ENCODE measurements at regions not wholly inside any gene's neighbourhood (a gene's known extent, or its start where the extent isn't known, plus 50 kb on each side); places are given as distances from the start of the nearest gene placed in this dataset.

- H3K27me3 ChIP-seq (replicated peaks): no peaks in the 10 kb centered on the region
- in situ Hi-C loops (cut with HindIII; ENCODE audit: low pct_ligation_motif_present, low sequenced_read_pairs): no loop called here
- no peaks in the 10 kb centered on the region for H3K36me3 ChIP-seq (replicated peaks)
- H3K27ac ChIP-seq: no peak overlapping the region
- TF ChIP-seq, protein P1, sequence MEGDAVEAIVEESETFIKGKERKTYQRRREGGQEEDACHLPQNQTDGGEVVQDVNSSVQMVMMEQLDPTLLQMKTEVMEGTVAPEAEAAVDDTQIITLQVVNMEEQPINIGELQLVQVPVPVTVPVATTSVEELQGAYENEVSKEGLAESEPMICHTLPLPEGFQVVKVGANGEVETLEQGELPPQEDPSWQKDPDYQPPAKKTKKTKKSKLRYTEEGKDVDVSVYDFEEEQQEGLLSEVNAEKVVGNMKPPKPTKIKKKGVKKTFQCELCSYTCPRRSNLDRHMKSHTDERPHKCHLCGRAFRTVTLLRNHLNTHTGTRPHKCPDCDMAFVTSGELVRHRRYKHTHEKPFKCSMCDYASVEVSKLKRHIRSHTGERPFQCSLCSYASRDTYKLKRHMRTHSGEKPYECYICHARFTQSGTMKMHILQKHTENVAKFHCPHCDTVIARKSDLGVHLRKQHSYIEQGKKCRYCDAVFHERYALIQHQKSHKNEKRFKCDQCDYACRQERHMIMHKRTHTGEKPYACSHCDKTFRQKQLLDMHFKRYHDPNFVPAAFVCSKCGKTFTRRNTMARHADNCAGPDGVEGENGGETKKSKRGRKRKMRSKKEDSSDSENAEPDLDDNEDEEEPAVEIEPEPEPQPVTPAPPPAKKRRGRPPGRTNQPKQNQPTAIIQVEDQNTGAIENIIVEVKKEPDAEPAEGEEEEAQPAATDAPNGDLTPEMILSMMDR (IDR thresholded peaks at IDR 0.05; ENCODE audit: low read depth, low read length, missing control alignments): no peak
- no peak for DNase-seq
- no peak overlapping the region for H3K4me3 ChIP-seq (ENCODE audit: low read depth, low read length)
Measured at GRCh38 chr13:20337884-20338551, 105.9 kb upstream of the GJB6 start.

DNA sequence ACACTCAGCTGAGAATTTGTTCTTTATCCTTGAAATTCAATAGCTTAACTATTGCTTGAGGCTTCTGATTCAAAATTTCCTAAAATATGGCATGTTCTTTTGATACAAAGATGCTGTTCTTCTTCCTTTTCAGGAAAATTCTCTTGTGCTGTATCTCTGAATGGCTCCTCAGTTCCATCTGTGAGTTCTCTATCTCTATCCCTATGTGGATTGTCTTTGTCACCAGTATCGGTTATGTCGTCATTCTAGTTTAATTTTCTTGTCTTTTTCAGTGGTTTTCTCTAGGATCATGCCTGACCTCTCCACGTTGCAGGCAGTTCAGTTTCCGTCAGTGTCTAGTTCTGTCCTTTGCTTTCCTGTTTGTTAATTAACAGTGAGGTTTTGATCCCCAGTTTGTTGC lies 104.6 kb upstream of the GJB6 start:
- Histone ChIP-seq H3K27ac (no peak overlapping the region), H3K27me3 (replicated peaks) (no peaks in the 10 kb centered on the region), H3K4me3 (ENCODE audit: low read depth, low read length) (no peak overlapping the region), H3K36me3 (replicated peaks) (no peaks in the 10 kb centered on the region)
- DNase-seq: no peak
- TF ChIP-seq, protein P1 (IDR thresholded peaks at IDR 0.05; ENCODE audit: low read depth, low read length, missing control alignments): no peak
- in situ Hi-C loops (cut with HindIII; ENCODE audit: low pct_ligation_motif_present, low sequenced_read_pairs): no loop called here

DNA sequence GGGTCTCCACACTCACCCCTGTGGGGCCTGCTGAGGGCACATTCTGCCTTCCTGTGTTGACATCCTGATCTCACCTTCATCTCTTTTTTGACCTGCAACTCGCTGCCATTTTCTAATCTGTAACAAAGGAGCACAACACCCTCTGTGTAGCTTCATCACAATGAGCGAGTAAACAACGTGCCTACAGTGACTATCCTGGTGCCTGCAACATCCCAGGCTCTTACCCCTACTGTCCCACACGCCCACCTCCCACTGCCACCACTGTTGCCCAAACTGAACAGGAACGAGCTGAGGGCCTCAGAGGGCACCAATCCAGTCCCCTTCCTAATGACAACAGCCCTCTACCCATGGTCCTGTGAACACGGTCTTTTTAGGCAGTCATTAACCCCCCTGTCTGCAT lies 102.2 kb upstream of the GJB6 start:
- in situ Hi-C loops (cut with HindIII; ENCODE audit: low pct_ligation_motif_present, low sequenced_read_pairs): no loop called here
- DNase-seq: no peak
- TF ChIP-seq, protein P1 (IDR thresholded peaks at IDR 0.05; ENCODE audit: low read depth, low read length, missing control alignments): no peak
- Histone ChIP-seq H3K27ac (no peak overlapping the region), H3K4me3 (ENCODE audit: low read depth, low read length) (no peak overlapping the region), H3K36me3 (replicated peaks) (no peaks in the 10 kb centered on the region), H3K27me3 (replicated peaks) (no peaks in the 10 kb centered on the region)

GRCh38 chr13:20332361-20333096 lies 100.4 kb upstream of the GJB6 start:
- Histone ChIP-seq H3K36me3 (replicated peaks) (no peaks in the 10 kb centered on the region), H3K27ac (no peak overlapping the region), H3K4me3 (ENCODE audit: low read depth, low read length) (no peak overlapping the region), H3K27me3 (replicated peaks) (no peaks in the 10 kb centered on the region)
- no peak for DNase-seq
- TF ChIP-seq, protein P1 (IDR thresholded peaks at IDR 0.05; ENCODE audit: low read depth, low read length, missing control alignments): no peak
- in situ Hi-C loops (cut with HindIII; ENCODE audit: low pct_ligation_motif_present, low sequenced_read_pairs): no loop called here

- in situ Hi-C loops (cut with HindIII; ENCODE audit: low pct_ligation_motif_present, low sequenced_read_pairs): no loop called here
- TF ChIP-seq, protein P1 (IDR thresholded peaks at IDR 0.05; ENCODE audit: low read depth, low read length, missing control alignments): no peak
- no peak overlapping the region for H3K4me3 ChIP-seq (ENCODE audit: low read depth, low read length)
- H3K27ac ChIP-seq: no peak overlapping the region
- no peak for DNase-seq
- H3K27me3 ChIP-seq (replicated peaks): no peaks in the 10 kb centered on the region
- no peaks in the 10 kb centered on the region for H3K36me3 ChIP-seq (replicated peaks)
Measured at GRCh38 chr13:20331949-20332348, 99.8 kb upstream of the GJB6 start.
